NOMO-1 treated with dmso at 0.1 percent for 144 hours (cell line): ENCODE measurements at regions not wholly inside any gene's neighbourhood (a gene's known extent, or its start where the extent isn't known, plus 50 kb on each side); places are given as distances from the start of the nearest gene placed in this dataset.

ENCODE experiments used
- DNase-seq: peaks from one replicate; lab custom pipeline; 2025; ENCODE audit not compliant: unreplicated experiment; lab: John Stamatoyannopoulos, UW

- DNase-seq: no peak
These were observed 450.9 kb upstream of the CNTNAP2 start for GRCh38 chr7:145665499-145666258.

- DNase-seq: no peak
These were observed 460.9 kb upstream of the CNTNAP2 start for GRCh38 chr7:145655666-145656065.

- no peak for DNase-seq
These were observed 471.5 kb upstream of the CNTNAP2 start for GRCh38 chr7:145645135-145645515.

- no peak for DNase-seq
These were observed 472.0 kb upstream of the CNTNAP2 start for GRCh38 chr7:145644426-145645134.

DNA sequence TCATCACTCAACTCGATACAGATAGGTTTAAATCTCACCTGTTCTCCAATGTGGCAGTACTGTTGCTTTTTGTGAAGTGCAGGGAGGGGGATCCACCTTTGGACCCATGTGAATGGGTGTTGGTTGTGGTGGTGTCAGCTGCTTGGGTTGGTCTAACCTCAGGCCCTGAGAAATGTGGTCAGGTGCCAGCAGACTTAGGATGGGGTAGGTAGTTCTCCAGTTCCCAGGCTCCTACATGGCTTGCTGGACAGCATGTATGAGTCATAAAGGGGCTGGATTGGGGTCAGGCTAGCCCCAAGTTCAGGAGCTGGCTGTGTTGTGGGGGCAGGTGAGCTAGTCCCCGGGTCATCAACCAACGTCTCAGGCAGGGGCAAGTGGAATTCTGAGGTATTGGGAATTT, 472.6 kb upstream of the CNTNAP2 start:
- no peak for DNase-seq

- DNase-seq: no peak
These were observed 483.1 kb upstream of the CNTNAP2 start for GRCh38 chr7:145633513-145633912.

- no peak for DNase-seq
These were observed 492.0 kb upstream of the CNTNAP2 start for GRCh38 chr7:145624618-145625017.

DNA sequence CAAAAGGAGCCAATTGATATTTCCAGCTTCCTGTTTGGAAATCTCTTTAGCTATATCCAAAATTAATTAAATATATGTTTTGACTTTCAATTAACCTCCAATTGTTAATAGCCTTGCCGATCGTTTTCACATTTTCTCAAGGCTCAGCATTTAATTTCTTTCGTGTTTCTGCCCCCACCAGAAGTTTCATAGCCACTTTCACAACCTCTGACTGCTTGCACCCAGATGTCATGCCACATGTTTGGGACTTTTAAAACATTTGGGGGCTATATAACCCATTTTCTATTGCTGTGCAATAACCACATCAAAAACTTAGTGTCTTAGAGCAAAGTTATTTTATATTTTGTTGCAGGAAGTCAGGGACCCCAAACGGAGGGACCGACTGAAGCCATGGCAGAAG, 510.6 kb upstream of the CNTNAP2 start:
- DNase-seq: no peak

DNA sequence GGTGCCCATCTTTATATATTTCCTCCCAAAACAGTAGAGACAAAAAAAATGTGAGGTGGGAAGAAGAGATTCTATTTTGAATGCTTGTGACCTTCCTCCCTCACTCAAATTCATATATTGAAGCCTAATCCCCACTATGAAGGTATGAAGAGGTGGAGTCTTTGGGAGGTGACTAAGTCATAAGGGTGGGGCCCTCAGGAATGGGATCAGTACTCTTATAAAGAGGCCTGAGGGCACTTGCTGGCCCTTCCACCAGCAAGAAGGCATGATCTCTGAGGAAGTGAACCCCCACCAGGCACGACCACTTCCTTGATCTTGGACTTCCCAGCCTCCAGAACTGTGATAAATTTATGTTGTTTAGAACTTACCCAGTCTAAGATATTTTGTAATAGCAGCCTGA, 517.2 kb upstream of the CNTNAP2 start:
- DNase-seq: no peak

DNA sequence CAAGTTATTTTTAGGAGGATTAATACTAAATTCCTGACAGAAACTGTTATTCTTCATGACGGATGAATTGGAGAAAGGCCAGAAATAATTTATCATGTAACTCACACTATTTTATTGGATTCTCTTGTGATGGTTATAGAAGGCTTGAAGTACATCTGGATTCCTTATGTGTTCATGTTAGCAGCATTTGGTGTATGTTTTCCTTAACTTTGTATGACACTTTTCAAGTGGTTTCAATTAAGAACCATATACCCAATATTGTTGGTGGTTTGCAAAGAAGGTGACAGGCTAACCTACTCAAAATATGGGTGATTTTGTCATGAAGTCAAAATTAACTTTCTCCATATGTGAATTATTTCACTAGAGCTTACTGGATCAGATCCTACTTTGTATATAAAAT, 532.2 kb upstream of the CNTNAP2 start:
- no peak for DNase-seq

- no peak for DNase-seq
These were observed 533.8 kb upstream of the CNTNAP2 start for GRCh38 chr7:145582742-145583303.

GRCh38 chr7:145557805-145558204, 558.8 kb upstream of the CNTNAP2 start:
- no peak for DNase-seq

- DNase-seq: no peak
These were observed 573.4 kb upstream of the CNTNAP2 start for GRCh38 chr7:145543242-145543641.

DNA sequence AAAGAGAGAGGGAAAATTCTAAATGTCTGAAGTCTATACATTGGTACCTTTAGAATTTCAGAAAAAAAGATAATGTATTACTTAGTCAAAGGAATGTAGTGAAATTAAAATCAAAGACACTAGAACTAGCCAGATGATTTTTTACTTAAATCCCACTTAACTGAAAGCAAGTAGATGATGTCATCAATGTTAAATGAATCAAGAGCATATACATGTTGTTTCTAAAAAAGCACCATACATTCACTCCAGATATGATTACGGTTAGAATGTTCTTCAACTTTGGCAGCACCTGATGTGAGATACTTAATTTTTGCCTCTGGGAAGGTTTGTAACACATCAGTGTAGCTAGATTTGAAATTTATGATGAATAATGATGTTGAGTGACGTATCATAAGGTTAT, 576.7 kb upstream of the CNTNAP2 start:
- no peak for DNase-seq

GRCh38 chr7:145534301-145534700, 582.3 kb upstream of the CNTNAP2 start:
- DNase-seq: no peak

- no peak for DNase-seq
These were observed 596.3 kb upstream of the CNTNAP2 start for GRCh38 chr7:145520284-145520683.

DNA sequence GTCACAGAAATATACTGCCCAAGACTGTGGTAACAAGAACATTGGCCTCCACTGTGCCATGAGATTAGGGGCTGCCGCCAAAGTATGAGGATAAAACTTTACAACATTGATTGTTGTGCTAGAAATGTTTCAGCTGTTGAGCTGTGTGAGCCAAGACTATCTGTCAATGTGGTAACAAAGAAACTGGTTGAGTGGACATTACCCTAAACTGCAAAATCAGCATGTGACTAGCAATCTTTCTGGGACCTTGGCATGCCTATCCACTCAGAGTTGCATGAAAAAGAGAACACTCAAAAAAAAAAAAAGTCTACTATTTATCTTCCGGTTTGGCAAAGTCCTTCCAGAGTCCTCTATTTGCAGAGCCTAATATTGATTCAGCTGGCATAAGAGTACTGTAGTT, 605.6 kb upstream of the CNTNAP2 start:
- no peak for DNase-seq

DNA sequence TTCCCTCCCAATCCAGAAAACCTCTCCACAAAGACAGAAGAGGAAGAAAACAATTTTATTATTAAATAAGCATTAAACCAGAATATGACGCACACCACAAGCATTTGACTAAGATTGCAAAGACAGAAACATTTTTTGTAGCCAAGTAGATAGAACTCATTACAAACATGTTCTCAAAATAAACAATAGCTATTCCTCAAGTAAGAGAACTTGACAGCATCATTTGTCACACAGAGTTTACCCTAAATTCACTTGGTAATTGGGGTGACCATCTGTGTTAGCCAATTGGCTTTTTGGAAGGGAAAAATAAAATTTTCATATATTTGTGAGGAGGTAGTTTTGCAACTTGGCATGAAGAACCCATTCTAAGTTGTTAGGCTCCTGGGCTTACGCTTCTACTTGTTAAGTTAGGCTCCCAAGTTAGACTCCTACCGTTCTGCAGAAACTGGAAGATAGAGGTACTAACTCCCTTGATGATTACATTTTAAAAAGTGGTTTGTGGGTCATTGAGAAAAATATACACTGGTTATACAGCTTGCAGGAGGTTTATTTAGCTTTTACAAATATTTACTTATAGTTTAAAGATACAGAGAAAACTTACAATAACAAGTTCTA, 618.6 kb upstream of the CNTNAP2 start:
- no peak for DNase-seq

DNA sequence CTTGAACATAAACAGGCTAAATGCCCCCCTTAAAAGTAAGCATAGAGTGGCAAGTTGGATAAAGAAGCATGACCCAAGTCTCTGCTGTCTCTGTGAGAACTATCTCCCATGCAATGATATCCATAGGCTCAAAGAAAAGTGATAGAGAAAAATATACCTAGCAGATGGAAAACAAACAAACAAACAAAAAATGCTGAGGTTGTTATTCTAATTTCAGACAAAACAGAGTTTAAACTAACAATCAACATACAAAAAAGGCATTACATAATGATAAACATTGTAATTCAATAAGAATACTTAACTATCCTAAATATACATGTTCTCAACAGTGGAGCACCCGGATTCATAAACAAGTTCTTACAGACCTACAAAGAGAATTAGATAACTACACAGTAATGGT, 626.2 kb upstream of the CNTNAP2 start:
- DNase-seq: no peak

- no peak for DNase-seq
These were observed 627.0 kb upstream of the CNTNAP2 start for GRCh38 chr7:145489609-145490008.

GRCh38 chr7:145488816-145489215, 627.8 kb upstream of the CNTNAP2 start:
- DNase-seq: no peak

- no peak for DNase-seq
These were observed 634.6 kb upstream of the CNTNAP2 start for GRCh38 chr7:145481985-145482384.
